Endothelial cell of umbilical vein (primary cell): ENCODE measurements at regions not wholly inside any gene's neighbourhood (a gene's known extent, or its start where the extent isn't known, plus 50 kb on each side); places are given as distances from the start of the nearest gene placed in this dataset.

Experiments used
- EZH2 ChIP-seq: IDR thresholded peaks from 2 replicates; pipeline ENCODE4 v1.6.1; 2012; ENCODE audit warnings: borderline replicate concordance, low read depth, mild to moderate bottlenecking, moderate library complexity, low read length, inconsistent platforms; ENCODE audit not compliant: severe bottlenecking
- JUN ChIP-seq: IDR thresholded peaks from 2 replicates; pipeline ENCODE4 v1.6.1; 2011; ENCODE audit warnings: borderline replicate concordance, low read depth; ENCODE audit not compliant: insufficient read length, insufficient read depth
- POLR2A ChIP-seq: IDR thresholded peaks from 2 replicates; pipeline ENCODE4 v1.6.1; 2012; ENCODE audit warnings: low read depth, mild to moderate bottlenecking, control low read depth, low read length
- TF ChIP-seq, protein P1 (sequence below), 2 donors: IDR thresholded peaks; 1 replicate in 1 of 2; 2 replicates in 1 of 2; pipeline ENCODE4 v1.5.1; 2011; ENCODE audit warnings: low read length in 2 of 2, mild to moderate bottlenecking in 2 of 2, moderate library complexity in 2 of 2, control low read depth in 1 of 2, inconsistent platforms in 1 of 2, low read depth in 1 of 2; ENCODE audit not compliant: insufficient read depth in 1 of 2; ENCODE audit errors: extremely low read depth in 1 of 2

DNA sequence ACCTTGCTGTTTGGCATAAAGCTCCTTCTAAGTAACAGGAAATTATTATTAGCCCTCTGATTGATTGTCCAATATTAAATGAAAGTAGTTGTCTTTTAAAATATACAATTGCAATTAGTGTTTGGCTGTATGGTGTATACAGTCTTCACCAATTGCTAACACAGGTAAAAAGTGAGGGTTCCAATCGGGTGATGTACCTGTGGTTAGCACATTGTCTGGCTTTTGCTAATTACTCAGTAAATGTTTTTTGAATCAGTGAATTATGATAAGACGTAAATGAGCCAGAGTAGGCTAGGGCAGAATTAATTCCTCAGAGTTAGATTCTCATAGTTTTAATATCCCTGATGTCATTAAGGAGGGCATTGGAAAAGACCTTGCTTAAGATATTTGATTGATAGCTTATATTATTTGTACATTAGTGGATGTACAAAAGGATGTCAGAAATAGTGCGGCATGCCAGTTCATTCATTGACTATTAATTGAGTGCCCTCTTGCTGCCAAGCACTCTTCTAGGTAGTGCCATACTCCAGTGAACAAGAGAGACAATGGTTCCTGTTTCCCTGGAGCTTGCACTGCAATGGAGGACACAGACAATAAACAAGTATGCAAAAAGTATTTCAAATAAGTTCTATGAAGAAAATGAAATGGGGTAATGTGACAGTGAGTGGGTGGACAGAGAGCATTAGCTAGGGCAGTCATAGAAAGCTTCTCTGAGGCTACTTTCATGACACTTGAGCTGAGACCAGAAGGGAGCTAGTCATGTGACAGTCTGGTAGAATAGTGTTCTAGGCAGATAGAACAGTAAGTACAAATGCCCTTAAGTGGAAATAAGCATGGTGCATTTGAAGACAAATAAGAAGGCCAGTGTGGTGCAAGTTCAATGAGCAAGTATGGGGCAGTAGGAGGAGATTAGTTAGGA, 205.9 kb upstream of the CASK start:
- TF ChIP-seq JUN (no peak), POLR2A (no peak), EZH2 (no peak)
- TF ChIP-seq, protein P1, sequence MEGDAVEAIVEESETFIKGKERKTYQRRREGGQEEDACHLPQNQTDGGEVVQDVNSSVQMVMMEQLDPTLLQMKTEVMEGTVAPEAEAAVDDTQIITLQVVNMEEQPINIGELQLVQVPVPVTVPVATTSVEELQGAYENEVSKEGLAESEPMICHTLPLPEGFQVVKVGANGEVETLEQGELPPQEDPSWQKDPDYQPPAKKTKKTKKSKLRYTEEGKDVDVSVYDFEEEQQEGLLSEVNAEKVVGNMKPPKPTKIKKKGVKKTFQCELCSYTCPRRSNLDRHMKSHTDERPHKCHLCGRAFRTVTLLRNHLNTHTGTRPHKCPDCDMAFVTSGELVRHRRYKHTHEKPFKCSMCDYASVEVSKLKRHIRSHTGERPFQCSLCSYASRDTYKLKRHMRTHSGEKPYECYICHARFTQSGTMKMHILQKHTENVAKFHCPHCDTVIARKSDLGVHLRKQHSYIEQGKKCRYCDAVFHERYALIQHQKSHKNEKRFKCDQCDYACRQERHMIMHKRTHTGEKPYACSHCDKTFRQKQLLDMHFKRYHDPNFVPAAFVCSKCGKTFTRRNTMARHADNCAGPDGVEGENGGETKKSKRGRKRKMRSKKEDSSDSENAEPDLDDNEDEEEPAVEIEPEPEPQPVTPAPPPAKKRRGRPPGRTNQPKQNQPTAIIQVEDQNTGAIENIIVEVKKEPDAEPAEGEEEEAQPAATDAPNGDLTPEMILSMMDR (IDR thresholded peaks at IDR 0.05; ENCODE audit: extremely low read depth in 1 of 2, insufficient read depth in 1 of 2, low read depth in 1 of 2, low read length in 2 of 2): no peak
